Neural crest cell (in vitro differentiated cells): ENCODE measurements at regions not wholly inside any gene's neighbourhood (a gene's known extent, or its start where the extent isn't known, plus 50 kb on each side); places are given as distances from the start of the nearest gene placed in this dataset.

ENCODE experiments used
- DNase-seq: peaks from one replicate; pipeline ENCODE4 v3.0.0; 2021; ENCODE audit warnings: low read depth, mixed read lengths, low spot score
- H3K27ac Mint-ChIP-seq: one replicate; pipeline ENCODE4 v1.8.0; 2021; ENCODE audit warnings: mild to moderate bottlenecking, mixed read lengths; ENCODE audit not compliant: unreplicated experiment
- H3K27me3 Mint-ChIP-seq: 2 replicates; pipeline ENCODE4 v1.8.0; 2021; ENCODE audit warnings: low read depth, mild to moderate bottlenecking, mixed read lengths
- H3K36me3 Mint-ChIP-seq: 2 replicates; pipeline ENCODE4 v1.8.0; 2021; ENCODE audit warnings: low read depth, mild to moderate bottlenecking, mixed read lengths
- H3K4me1 Mint-ChIP-seq: 2 replicates; pipeline ENCODE4 v1.8.0; 2021; ENCODE audit warnings: mixed read lengths
- H3K4me3 Mint-ChIP-seq: one replicate; pipeline ENCODE4 v1.8.0; 2021; ENCODE audit warnings: mild to moderate bottlenecking, mixed read lengths
- H3K9me3 Mint-ChIP-seq: 2 replicates; pipeline ENCODE4 v1.8.0; 2021; ENCODE audit warnings: mixed read lengths
- TF ChIP-seq, protein P1 (sequence below): fragments of 200-600 bp; sonication (generic); conservative IDR thresholded peaks from 2 replicates; pipeline ENCODE4 v1.5.0; 2021; ENCODE audit warnings: antibody characterized with exemption, mild to moderate bottlenecking

DNA sequence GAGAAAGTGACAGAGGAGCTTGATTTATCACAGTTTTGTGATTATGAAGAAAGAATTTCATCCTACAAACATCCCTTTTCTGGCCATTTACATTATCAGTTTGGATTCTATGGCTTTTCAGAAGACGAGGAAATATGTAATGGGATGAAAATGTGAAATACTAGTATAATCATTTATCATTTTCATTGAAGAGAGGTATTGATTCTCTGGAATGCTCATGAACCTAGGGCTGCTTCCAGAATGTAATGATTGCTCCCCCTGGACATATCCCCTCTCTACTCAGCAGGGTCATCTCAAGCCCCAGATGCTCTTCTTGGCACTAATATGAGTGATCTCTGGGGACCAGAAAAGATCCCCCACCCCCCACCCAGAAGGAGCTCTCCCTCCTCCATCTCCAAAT is 106.7 kb upstream of the ZNF618 start:
- Mint-ChIP-seq H3K27ac (no peak overlapping the region), H3K4me1 (no peaks in the 10 kb centered on the region), H3K9me3 (peaks cover 4% of the 10 kb centered on the region), H3K4me3 (no peak overlapping the region), H3K27me3 (peaks cover 9% of the 10 kb centered on the region), H3K36me3 (no peaks in the 10 kb centered on the region)
- TF ChIP-seq, protein P1, sequence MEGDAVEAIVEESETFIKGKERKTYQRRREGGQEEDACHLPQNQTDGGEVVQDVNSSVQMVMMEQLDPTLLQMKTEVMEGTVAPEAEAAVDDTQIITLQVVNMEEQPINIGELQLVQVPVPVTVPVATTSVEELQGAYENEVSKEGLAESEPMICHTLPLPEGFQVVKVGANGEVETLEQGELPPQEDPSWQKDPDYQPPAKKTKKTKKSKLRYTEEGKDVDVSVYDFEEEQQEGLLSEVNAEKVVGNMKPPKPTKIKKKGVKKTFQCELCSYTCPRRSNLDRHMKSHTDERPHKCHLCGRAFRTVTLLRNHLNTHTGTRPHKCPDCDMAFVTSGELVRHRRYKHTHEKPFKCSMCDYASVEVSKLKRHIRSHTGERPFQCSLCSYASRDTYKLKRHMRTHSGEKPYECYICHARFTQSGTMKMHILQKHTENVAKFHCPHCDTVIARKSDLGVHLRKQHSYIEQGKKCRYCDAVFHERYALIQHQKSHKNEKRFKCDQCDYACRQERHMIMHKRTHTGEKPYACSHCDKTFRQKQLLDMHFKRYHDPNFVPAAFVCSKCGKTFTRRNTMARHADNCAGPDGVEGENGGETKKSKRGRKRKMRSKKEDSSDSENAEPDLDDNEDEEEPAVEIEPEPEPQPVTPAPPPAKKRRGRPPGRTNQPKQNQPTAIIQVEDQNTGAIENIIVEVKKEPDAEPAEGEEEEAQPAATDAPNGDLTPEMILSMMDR = no peak
- DNase-seq = no peak

DNA sequence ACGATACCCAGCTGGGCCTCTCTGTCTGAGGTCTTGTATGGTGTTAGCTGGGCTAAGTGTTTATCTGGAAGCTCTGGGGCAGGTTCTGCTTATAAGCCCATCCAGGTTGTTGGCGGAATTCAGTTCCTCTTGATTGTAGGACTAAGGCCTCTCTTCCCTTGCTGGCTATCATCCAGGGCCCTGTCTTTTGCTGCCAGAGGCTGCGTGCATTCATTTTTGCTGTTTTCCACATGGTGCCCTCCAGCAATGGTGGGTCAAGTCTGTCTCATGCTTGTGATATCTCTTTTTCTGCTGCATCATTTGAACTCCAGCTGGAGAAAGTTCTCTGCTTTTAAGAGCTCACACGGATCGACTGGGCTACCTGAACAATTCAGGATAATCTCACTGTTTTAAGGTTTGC is 105.7 kb upstream of the ZNF618 start:
- H3K27me3 Mint-ChIP-seq = peaks cover 5% of the 10 kb centered on the region
- DNase-seq = no peak
- no peak overlapping the region for H3K4me3 Mint-ChIP-seq
- no peaks in the 10 kb centered on the region for H3K9me3 Mint-ChIP-seq
- no peaks in the 10 kb centered on the region for H3K4me1 Mint-ChIP-seq
- TF ChIP-seq, protein P1 = no peak
- no peaks in the 10 kb centered on the region for H3K36me3 Mint-ChIP-seq
- H3K27ac Mint-ChIP-seq = no peak overlapping the region

DNA sequence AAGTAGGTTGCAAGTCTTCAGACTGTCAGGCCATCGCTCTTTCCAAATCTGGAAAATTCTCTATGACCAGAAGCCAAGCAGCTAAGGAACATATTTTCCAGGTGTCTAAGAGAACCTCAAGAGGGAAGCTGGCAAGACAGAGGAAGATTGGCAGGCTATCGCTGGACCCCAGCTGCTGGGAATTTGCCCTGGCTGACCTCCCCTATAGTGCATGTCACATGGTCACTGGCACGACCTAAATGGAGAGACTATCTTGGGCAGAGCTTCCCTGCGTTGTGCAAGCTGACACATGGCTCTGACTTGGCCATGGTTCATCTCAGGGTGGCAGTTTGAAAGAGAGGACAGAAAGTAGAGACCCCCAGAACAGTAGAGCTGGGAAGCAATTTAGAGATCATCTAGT is 104.9 kb upstream of the ZNF618 start:
- no peak overlapping the region for H3K4me3 Mint-ChIP-seq
- TF ChIP-seq, protein P1 = no peak
- peaks cover 5% of the 10 kb centered on the region for H3K27me3 Mint-ChIP-seq
- H3K27ac Mint-ChIP-seq = no peak overlapping the region
- no peaks in the 10 kb centered on the region for H3K9me3 Mint-ChIP-seq
- DNase-seq = no peak
- H3K36me3 Mint-ChIP-seq = no peaks in the 10 kb centered on the region
- no peaks in the 10 kb centered on the region for H3K4me1 Mint-ChIP-seq

GRCh38 chr9:113772121-113772810 is 103.8 kb upstream of the ZNF618 start:
- Mint-ChIP-seq H3K36me3 (no peaks in the 10 kb centered on the region), H3K4me1 (no peaks in the 10 kb centered on the region), H3K9me3 (no peaks in the 10 kb centered on the region), H3K27me3 (peaks cover 5% of the 10 kb centered on the region), H3K27ac (no peak overlapping the region), H3K4me3 (no peak overlapping the region)
- DNase-seq = no peak
- TF ChIP-seq, protein P1 = no peak

- Mint-ChIP-seq H3K27me3 (no peaks in the 10 kb centered on the region), H3K27ac (no peak overlapping the region), H3K4me3 (no peak overlapping the region), H3K9me3 (no peaks in the 10 kb centered on the region), H3K36me3 (no peaks in the 10 kb centered on the region), H3K4me1 (no peaks in the 10 kb centered on the region)
- DNase-seq = no peak
- TF ChIP-seq, protein P1 = no peak
Measured at GRCh38 chr9:113774963-113775362, 101.1 kb upstream of the ZNF618 start.
